Astrocyte (in vitro differentiated cells and primary cell): ENCODE measurements at regions not wholly inside any gene's neighbourhood (a gene's known extent, or its start where the extent isn't known, plus 50 kb on each side); places are given as distances from the start of the nearest gene placed in this dataset.

Experiments
- CTCF ChIP-seq: IDR thresholded peaks from 2 replicates; pipeline ENCODE4 v1.5.1; 2011; ENCODE audit warnings: low read depth, mild to moderate bottlenecking, inconsistent platforms, low read length, moderate library complexity; ENCODE audit not compliant: insufficient read depth
- EZH2 ChIP-seq: IDR thresholded peaks from 2 replicates; pipeline ENCODE4 v1.6.1; 2012; ENCODE audit warnings: mild to moderate bottlenecking, low read length, inconsistent platforms; ENCODE audit not compliant: insufficient read depth

GRCh38 chr15:97838606-97839210, 121.8 kb upstream of the ARRDC4 start:
- no peak for TF ChIP-seq CTCF
- no peak for TF ChIP-seq EZH2
